K562 (cell line): ENCODE measurements at regions not wholly inside any gene's neighbourhood (a gene's known extent, or its start where the extent isn't known, plus 50 kb on each side); places are given as distances from the start of the nearest gene placed in this dataset.
A peak's percentile ranks its signal among the peaks of the same experiment; 100 is the strongest.

ENCODE experiments used
- BDP1 ChIP-seq: IDR thresholded peaks from 3 replicates; pipeline ENCODE4 v1.6.1; 2011; ENCODE audit not compliant: insufficient read length, insufficient read depth
- BRF2 ChIP-seq: IDR thresholded peaks from 3 replicates; pipeline ENCODE4 v1.6.1; 2011; ENCODE audit warnings: borderline replicate concordance, mild to moderate bottlenecking; ENCODE audit not compliant: insufficient read length, insufficient read depth
- CSDE1 ChIP-seq, 2 experiments: fragments of 450-650 bp; IDR thresholded peaks; 2 replicates each; pipeline ENCODE4 v1.6.1; 2016; ENCODE audit warnings: mild to moderate bottlenecking in 1 of 2
- E2F3 ChIP-seq: fragments of 250-450 bp; sonication (Bioruptor Pico); IDR thresholded peaks from 2 replicates; pipeline ENCODE4 v1.4.0; 2020; ENCODE audit warnings: mild to moderate bottlenecking
- E2F6 ChIP-seq, 2 experiments: IDR thresholded peaks; 2 replicates each; pipeline ENCODE4 v1.6.1; 2011; ENCODE audit warnings: borderline replicate concordance in 1 of 2, control low read depth in 1 of 2, low read depth in 1 of 2, low read length in 1 of 2, mild to moderate bottlenecking in 1 of 2, mixed read lengths in 1 of 2, moderate library complexity in 1 of 2; ENCODE audit not compliant: insufficient read depth in 1 of 2, insufficient read length in 1 of 2, poor library complexity in 1 of 2, severe bottlenecking in 1 of 2; ENCODE audit errors: extremely low read depth in 1 of 2
- ELF4 ChIP-seq: fragments of 450-650 bp; formaldehyde crosslinking; IDR thresholded peaks from 2 replicates; pipeline ENCODE4 v1.4.0; 2022; ENCODE audit warnings: missing genetic modification characterization
- FOXA3 ChIP-seq, 2 experiments: fragments of 450-650 bp in 1 of 2; sonication (generic) in 1 of 2; formaldehyde crosslinking; IDR thresholded peaks in 1 of 2; conservative IDR thresholded peaks in 1 of 2; 2 replicates each; pipeline versions ENCODE4 v1.4.0 to v1.8.0; 2020 to 2022; ENCODE audit warnings: mild to moderate bottlenecking in 2 of 2, missing genetic modification reagents in 1 of 2
- FOXJ2 ChIP-seq: fragments of 200-800 bp; sonication (Bioruptor generic); IDR thresholded peaks from 2 replicates; pipeline ENCODE4 v1.6.1; 2016; ENCODE audit warnings: missing genetic modification characterization, missing compliant biosample characterization
- MLLT1 ChIP-seq, 2 experiments: fragments of 450-650 bp; IDR thresholded peaks; 2 replicates each; pipeline ENCODE4 v1.6.1; 2016
- POLR2AphosphoS5 ChIP-seq: IDR thresholded peaks from 2 replicates; pipeline ENCODE4 v1.6.1; 2011; ENCODE audit warnings: mild to moderate bottlenecking, low read depth, low read length, moderate library complexity; ENCODE audit not compliant: control insufficient read depth, insufficient read depth
- POLR2G ChIP-seq: fragments of 200-400 bp; formaldehyde crosslinking; IDR thresholded peaks from 2 replicates; pipeline ENCODE4 v1.6.1; 2017; ENCODE audit warnings: low read depth, mild to moderate bottlenecking, antibody characterized with exemption, low read length, moderate library complexity
- POLR3A ChIP-seq: IDR thresholded peaks from 2 replicates; pipeline ENCODE4 v1.6.1; 2011; ENCODE audit warnings: borderline replicate concordance, mild to moderate bottlenecking, moderate library complexity; ENCODE audit not compliant: insufficient read length, insufficient read depth; ENCODE audit errors: extremely low read depth
- SP2 ChIP-seq: IDR thresholded peaks from 2 replicates; pipeline ENCODE4 v1.6.1; 2011; ENCODE audit warnings: mild to moderate bottlenecking, low read depth, low read length, moderate library complexity; ENCODE audit not compliant: poor library complexity, severe bottlenecking; ENCODE audit errors: extremely low read depth
- TAL1 ChIP-seq: fragments of 450-650 bp; IDR thresholded peaks from 2 replicates; pipeline ENCODE4 v1.6.1; 2016; ENCODE audit warnings: mild to moderate bottlenecking
- TFAM ChIP-seq: fragments of 250-450 bp; sonication (Bioruptor Pico); conservative IDR thresholded peaks from 2 replicates; pipeline ENCODE4 v1.5.0; 2021; ENCODE audit warnings: mild to moderate bottlenecking, moderate library complexity
- XRCC4 ChIP-seq: IDR thresholded peaks from one replicate; pipeline ENCODE4 v1.6.1; 2011; ENCODE audit not compliant: insufficient read depth, insufficient read length; ENCODE audit errors: extremely low read depth
- XRCC5 ChIP-seq: fragments of 200-400 bp; formaldehyde crosslinking; IDR thresholded peaks from 2 replicates; pipeline ENCODE4 v1.6.1; 2017; ENCODE audit warnings: low read depth, mild to moderate bottlenecking, low read length
- ZNF121 ChIP-seq: sonication (generic); formaldehyde crosslinking; conservative IDR thresholded peaks from 2 replicates; pipeline ENCODE4 v1.8.0; 2022; ENCODE audit warnings: missing genetic modification reagents
- ZNF253 ChIP-seq: fragments of 250-450 bp; sonication (Bioruptor Pico); conservative IDR thresholded peaks from 2 replicates; pipeline ENCODE4 v1.6.1; 2021; ENCODE audit warnings: mild to moderate bottlenecking
- ZNF280A ChIP-seq: fragments of 450-650 bp; IDR thresholded peaks from 2 replicates; pipeline ENCODE4 v1.6.1; 2018; ENCODE audit warnings: mild to moderate bottlenecking, low read depth; ENCODE audit not compliant: partially characterized antibody
- ZNF449 ChIP-seq: fragments of 250-450 bp; sonication (Bioruptor Pico); IDR thresholded peaks from 2 replicates; pipeline ENCODE4 v1.8.0; 2022; ENCODE audit warnings: moderate library complexity, mild to moderate bottlenecking, inconsistent platforms

GRCh38 chr11:91625495-91625894, 599.1 kb upstream of the FAT3 start (continued):
- no peak for TF ChIP-seq E2F6 (IDR thresholded peaks at IDR 0.05; ENCODE audit: borderline replicate concordance in 1 of 2, extremely low read depth in 1 of 2, insufficient read depth in 1 of 2, insufficient read length in 1 of 2, low read depth in 1 of 2, low read length in 1 of 2, poor library complexity in 1 of 2, severe bottlenecking in 1 of 2)
- no peak for TF ChIP-seq BRF2
- no peak for TF ChIP-seq CSDE1 (IDR thresholded peaks at IDR 0.05)
- no peak for TF ChIP-seq SP2
- TF ChIP-seq MLLT1 (IDR thresholded peaks at IDR 0.05) = no peak
- TF ChIP-seq ZNF121 (CRISPR knock-in tag) = no peak
- TF ChIP-seq ZNF253 = no peak
- TF ChIP-seq POLR2G = no peak
- no peak for TF ChIP-seq ZNF449 (CRISPR knock-in tag)
- TF ChIP-seq FOXJ2 (tag) = 0 out of 2 replicates have a peak, but pooled peaks have one; percentile 46
- TF ChIP-seq BDP1 = no peak
- TF ChIP-seq POLR2AphosphoS5 = no peak
- TF ChIP-seq XRCC4 = no peak
- no peak for TF ChIP-seq XRCC5
- no peak for TF ChIP-seq E2F3 (CRISPR knock-in tag)
- TF ChIP-seq TAL1 = peak; percentile 80
- TF ChIP-seq POLR3A = no peak
- no peak for TF ChIP-seq ZNF280A
- TF ChIP-seq FOXA3 (CRISPR knock-in tag; conservative IDR thresholded peaks at IDR 0.05 in 1 of 2, IDR thresholded peaks at IDR 0.05 in 1 of 2) = 0 out of 4 replicates have a peak, but pooled peaks of 1 of the 2 experiments have one; percentile 20
- no peak for TF ChIP-seq TFAM (CRISPR knock-in tag)
- TF ChIP-seq ELF4 = peak; percentile 40
